Osteocyte (in vitro differentiated cells): ENCODE measurements at regions not wholly inside any gene's neighbourhood (a gene's known extent, or its start where the extent isn't known, plus 50 kb on each side); places are given as distances from the start of the nearest gene placed in this dataset.

Source experiments
- DNase-seq: peaks from one replicate; pipeline ENCODE4 v3.0.0; 2021; ENCODE audit warnings: mixed read lengths; ENCODE audit not compliant: unreplicated experiment; ENCODE audit errors: extremely low spot score
- H3K27ac Mint-ChIP-seq: one replicate; pipeline ENCODE4 v1.8.0; 2021; ENCODE audit warnings: mild to moderate bottlenecking, mixed read lengths; ENCODE audit not compliant: unreplicated experiment
- H3K27me3 Mint-ChIP-seq: one replicate; pipeline ENCODE4 v1.8.0; 2021; ENCODE audit warnings: mixed read lengths; ENCODE audit not compliant: unreplicated experiment
- H3K36me3 Mint-ChIP-seq: one replicate; pipeline ENCODE4 v1.8.0; 2021; ENCODE audit warnings: mixed read lengths; ENCODE audit not compliant: unreplicated experiment
- H3K4me1 Mint-ChIP-seq: one replicate; pipeline ENCODE4 v1.8.0; 2021; ENCODE audit warnings: mixed read lengths; ENCODE audit not compliant: unreplicated experiment
- H3K4me3 Mint-ChIP-seq: one replicate; pipeline ENCODE4 v1.8.0; 2021; ENCODE audit warnings: mild to moderate bottlenecking, moderate library complexity, mixed read lengths; ENCODE audit not compliant: unreplicated experiment
- H3K9me3 Mint-ChIP-seq: one replicate; pipeline ENCODE4 v1.8.0; 2021; ENCODE audit warnings: mixed read lengths; ENCODE audit not compliant: unreplicated experiment
- CTCF ChIP-seq: fragments of 200-600 bp; sonication (generic); IDR thresholded peaks from 2 replicates; pipeline ENCODE4 v1.5.0; 2021; ENCODE audit warnings: antibody characterized with exemption, mild to moderate bottlenecking, moderate library complexity

- peak; percentile 36 for TF ChIP-seq CTCF
- no peak for DNase-seq
- H3K27me3 Mint-ChIP-seq: no peaks in the 10 kb centered on the region
- H3K4me3 Mint-ChIP-seq: no peak overlapping the region
- H3K36me3 Mint-ChIP-seq: no peaks in the 10 kb centered on the region
- no peak overlapping the region for H3K27ac Mint-ChIP-seq
- H3K4me1 Mint-ChIP-seq: peaks cover 7% of the 10 kb centered on the region
- H3K9me3 Mint-ChIP-seq: no peaks in the 10 kb centered on the region
These were observed 1244.1 kb upstream of the ACO1 start for GRCh38 chr9:31140316-31140715.

- DNase-seq: no peak
- H3K9me3 Mint-ChIP-seq: no peaks in the 10 kb centered on the region
- TF ChIP-seq CTCF: no peak
These were observed 1242.0 kb upstream of the ACO1 start for GRCh38 chr9:31142456-31142855.

GRCh38 chr9:31144614-31145013 lies 1239.8 kb upstream of the ACO1 start:
- Mint-ChIP-seq H3K4me3 (no peak overlapping the region), H3K4me1 (no peaks in the 10 kb centered on the region), H3K27me3 (peaks cover 3% of the 10 kb centered on the region), H3K36me3 (no peaks in the 10 kb centered on the region), H3K27ac (no peak overlapping the region), H3K9me3 (no peaks in the 10 kb centered on the region)
- DNase-seq: no peak
- no peak for TF ChIP-seq CTCF

More at GRCh38 chr9:31142456-31142855, 1242.0 kb upstream of the ACO1 start:
- Mint-ChIP-seq H3K4me3 (no peak overlapping the region), H3K27ac (no peak overlapping the region), H3K36me3 (no peaks in the 10 kb centered on the region), H3K4me1 (peaks cover 1% of the 10 kb centered on the region), H3K27me3 (peaks cover 2% of the 10 kb centered on the region)

GRCh38 chr9:31146485-31147166 lies 1237.8 kb upstream of the ACO1 start:
- H3K27me3 Mint-ChIP-seq: peaks cover 3% of the 10 kb centered on the region
- no peak for DNase-seq
- TF ChIP-seq CTCF: no peak
- H3K4me1 Mint-ChIP-seq: no peaks in the 10 kb centered on the region
- no peak overlapping the region for H3K27ac Mint-ChIP-seq
- H3K36me3 Mint-ChIP-seq: no peaks in the 10 kb centered on the region
- H3K4me3 Mint-ChIP-seq: no peak overlapping the region
- no peaks in the 10 kb centered on the region for H3K9me3 Mint-ChIP-seq

- Mint-ChIP-seq H3K4me3 (no peak overlapping the region), H3K27me3 (peaks cover 2% of the 10 kb centered on the region), H3K27ac (no peak overlapping the region), H3K36me3 (no peaks in the 10 kb centered on the region), H3K4me1 (no peaks in the 10 kb centered on the region), H3K9me3 (no peaks in the 10 kb centered on the region)
- no peak for DNase-seq
- no peak for TF ChIP-seq CTCF
These were observed 1231.1 kb upstream of the ACO1 start for GRCh38 chr9:31153250-31153840.
